ENCODE measurements at regions not wholly inside any gene's neighbourhood (a gene's known extent, or its start where the extent isn't known, plus 50 kb on each side); places are given as distances from the start of the nearest gene placed in this dataset.

DNA sequence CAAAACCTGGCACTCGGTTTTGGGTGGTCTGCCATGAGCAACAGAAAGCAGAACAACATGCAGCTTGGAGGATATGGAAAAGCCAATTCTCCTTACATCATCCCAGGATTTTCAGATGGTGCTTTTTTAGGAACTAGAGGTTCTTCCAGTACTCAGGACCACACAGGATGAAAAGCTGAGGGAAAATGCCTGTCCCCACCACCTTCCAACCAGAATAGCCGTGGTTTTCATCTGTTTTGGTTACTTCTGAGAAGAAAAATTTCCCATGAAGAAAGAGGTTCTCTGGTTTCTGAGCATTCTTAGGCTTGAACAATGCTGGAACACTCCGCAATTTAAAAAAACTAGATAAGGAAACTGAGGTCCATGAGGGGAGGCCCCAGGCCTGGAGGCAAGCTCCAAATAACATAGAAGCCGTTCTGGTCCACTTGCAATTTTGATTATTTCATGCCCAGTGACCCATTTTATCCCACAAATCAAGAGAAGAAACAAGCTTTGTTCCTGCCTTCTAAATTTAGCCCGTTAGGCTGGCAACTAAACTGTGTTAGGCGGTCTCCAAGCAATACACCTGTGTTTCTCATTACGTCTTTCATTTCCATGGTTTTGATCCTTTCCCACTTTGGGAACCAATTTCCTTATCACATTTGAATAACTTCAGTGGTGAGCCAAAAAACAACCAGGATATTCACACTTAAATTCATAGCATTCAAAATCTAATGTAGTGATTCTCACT lies 79.2 kb upstream of the SPIN1 start:
- intact Hi-C loops (cut with DNase I): no loop called here
- no peak for TF ChIP-seq POLR2AphosphoS5 (IDR thresholded peaks at IDR 0.05)
- no peak for TF ChIP-seq POLR2A (IDR thresholded peaks at IDR 0.05)
- TF ChIP-seq, protein P1, sequence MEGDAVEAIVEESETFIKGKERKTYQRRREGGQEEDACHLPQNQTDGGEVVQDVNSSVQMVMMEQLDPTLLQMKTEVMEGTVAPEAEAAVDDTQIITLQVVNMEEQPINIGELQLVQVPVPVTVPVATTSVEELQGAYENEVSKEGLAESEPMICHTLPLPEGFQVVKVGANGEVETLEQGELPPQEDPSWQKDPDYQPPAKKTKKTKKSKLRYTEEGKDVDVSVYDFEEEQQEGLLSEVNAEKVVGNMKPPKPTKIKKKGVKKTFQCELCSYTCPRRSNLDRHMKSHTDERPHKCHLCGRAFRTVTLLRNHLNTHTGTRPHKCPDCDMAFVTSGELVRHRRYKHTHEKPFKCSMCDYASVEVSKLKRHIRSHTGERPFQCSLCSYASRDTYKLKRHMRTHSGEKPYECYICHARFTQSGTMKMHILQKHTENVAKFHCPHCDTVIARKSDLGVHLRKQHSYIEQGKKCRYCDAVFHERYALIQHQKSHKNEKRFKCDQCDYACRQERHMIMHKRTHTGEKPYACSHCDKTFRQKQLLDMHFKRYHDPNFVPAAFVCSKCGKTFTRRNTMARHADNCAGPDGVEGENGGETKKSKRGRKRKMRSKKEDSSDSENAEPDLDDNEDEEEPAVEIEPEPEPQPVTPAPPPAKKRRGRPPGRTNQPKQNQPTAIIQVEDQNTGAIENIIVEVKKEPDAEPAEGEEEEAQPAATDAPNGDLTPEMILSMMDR (IDR thresholded peaks at IDR 0.05): no peak
- WGBS: 86% methylated on average over 7 of the region's 7 CpGs
- Histone ChIP-seq H3K27ac (no peak overlapping the region), H3K4me3 (no peak overlapping the region), H3K36me3 (no peaks in the 10 kb centered on the region), H3K27me3 (replicated peaks; ENCODE audit: insufficient read depth) (no peaks in the 10 kb centered on the region), H3K9me3 (no peaks in the 10 kb centered on the region), H3K4me1 (replicated peaks) (no peaks in the 10 kb centered on the region)
- DNase-seq (ENCODE audit: low spot score): no peak

DNA sequence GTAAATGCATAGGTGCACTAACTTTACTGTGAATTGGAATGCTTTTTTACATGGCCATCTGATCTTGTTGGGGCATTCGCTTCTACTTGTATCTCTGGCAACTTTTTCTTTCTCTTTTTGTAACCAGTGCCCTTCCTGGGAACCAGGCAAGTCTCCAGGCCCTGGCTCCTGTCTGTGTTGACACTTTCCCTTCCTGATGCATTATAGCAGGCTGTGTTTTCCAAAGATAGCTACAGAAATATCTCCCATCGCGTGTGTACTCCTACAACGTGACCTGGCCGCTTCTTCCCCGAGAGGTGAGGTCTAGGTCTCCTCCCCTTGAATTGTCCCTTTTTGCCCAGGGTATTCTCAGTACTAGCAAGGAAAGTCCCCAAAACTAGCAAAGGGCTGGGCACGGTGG lies 81.1 kb upstream of the SPIN1 start:
- H3K36me3 ChIP-seq: no peaks in the 10 kb centered on the region
- no peaks in the 10 kb centered on the region for H3K27me3 ChIP-seq (replicated peaks; ENCODE audit: insufficient read depth)
- no peaks in the 10 kb centered on the region for H3K4me1 ChIP-seq (replicated peaks)
- TF ChIP-seq, protein P1 (IDR thresholded peaks at IDR 0.05): no peak
- TF ChIP-seq POLR2A (IDR thresholded peaks at IDR 0.05): no peak
- TF ChIP-seq POLR2AphosphoS5 (IDR thresholded peaks at IDR 0.05): no peak
- DNase-seq (ENCODE audit: low spot score): no peak
- no peak overlapping the region for H3K4me3 ChIP-seq
- H3K27ac ChIP-seq: no peak overlapping the region
- intact Hi-C loops (cut with DNase I): no loop called here
- no peaks in the 10 kb centered on the region for H3K9me3 ChIP-seq
- 51% methylated on average over 7 of the region's 7 CpGs for WGBS

DNA sequence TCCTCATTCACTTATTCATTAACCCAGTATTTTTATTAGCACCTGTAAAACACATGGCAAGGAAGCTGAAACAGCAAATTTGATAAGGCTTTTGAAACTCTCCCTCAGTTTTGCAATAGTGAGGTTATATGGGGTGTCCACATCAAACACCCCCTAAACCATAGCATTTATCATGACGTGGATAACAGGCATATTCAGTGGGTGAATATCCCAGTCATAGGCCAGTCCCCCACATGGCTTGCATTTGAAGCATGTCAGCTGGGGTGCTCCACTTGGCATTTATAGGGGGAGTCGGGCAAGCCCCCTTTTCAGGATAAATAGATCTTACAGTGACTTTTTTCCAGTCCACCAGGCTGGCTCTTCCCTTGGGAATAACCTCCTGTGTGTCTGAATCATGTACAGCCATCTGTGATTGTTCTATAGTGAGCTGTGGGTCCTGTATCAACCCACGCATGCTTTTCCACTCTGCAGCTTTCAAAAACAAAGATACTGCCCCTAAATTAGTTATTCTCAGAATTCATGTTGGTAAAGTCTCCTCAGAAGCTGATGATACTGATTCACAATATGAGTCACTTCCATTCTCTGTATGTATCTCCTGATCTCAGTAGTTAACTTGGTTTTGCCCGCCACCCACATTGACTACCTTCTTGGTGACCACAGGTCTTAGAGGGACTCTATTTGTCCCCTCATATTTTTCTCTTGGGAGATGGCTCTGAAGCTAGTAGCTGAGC lies 84.4 kb upstream of the SPIN1 start:
- Histone ChIP-seq H3K36me3 (no peaks in the 10 kb centered on the region), H3K27me3 (replicated peaks; ENCODE audit: insufficient read depth) (no peaks in the 10 kb centered on the region), H3K27ac (no peak overlapping the region), H3K4me1 (replicated peaks) (no peaks in the 10 kb centered on the region), H3K4me3 (no peak overlapping the region), H3K9me3 (no peaks in the 10 kb centered on the region)
- no peak for DNase-seq (ENCODE audit: low spot score)
- TF ChIP-seq, protein P1 (IDR thresholded peaks at IDR 0.05): no peak
- TF ChIP-seq POLR2AphosphoS5 (IDR thresholded peaks at IDR 0.05): no peak
- no peak for TF ChIP-seq POLR2A (IDR thresholded peaks at IDR 0.05)
- 64% methylated on average over 4 of the region's 4 CpGs for WGBS
- intact Hi-C loops (cut with DNase I): no loop called here

DNA sequence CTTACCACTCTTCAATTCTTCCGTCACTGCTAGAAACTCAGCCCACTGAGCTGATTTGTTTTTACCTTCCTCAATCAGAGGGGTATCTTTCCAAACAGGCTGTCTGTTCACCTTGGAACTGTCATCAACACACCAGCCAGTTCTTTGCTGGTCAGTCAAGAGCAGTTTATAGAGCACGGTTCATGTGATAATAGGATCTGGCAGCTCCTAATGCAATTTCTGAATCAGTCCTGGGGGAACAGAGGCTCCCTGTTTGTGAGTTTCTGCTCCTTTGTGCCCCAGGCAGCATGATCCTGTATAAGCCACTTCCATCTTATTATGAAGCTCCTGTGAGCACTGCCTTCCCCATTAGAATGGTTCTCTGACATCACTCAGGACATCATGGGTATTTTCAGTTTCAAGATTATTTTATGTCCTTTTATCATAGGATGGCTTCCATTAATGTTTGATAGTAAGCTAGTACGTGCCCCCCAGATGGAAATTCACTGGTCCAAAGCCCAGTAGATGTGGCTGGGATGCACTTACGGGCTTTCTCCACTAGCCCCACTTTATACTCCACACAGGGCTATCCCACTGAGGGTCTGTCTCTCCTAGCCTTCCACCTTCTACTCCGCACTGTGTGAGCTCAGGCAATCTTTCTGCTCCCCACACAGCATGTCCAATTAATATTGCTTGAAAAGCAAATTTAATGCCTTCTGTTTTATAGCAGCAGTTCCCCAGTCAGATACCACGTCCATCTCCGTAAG lies 85.5 kb upstream of the SPIN1 start:
- 84% methylated on average over 7 of the region's 7 CpGs for WGBS
- no peak for DNase-seq (ENCODE audit: low spot score)

More for the DNA sequence above, 85.5 kb upstream of the SPIN1 start:
- no peaks in the 10 kb centered on the region for H3K36me3 ChIP-seq
- H3K27ac ChIP-seq: no peak overlapping the region
- no peak overlapping the region for H3K4me3 ChIP-seq
- TF ChIP-seq POLR2A (IDR thresholded peaks at IDR 0.05) (no peak), POLR2AphosphoS5 (IDR thresholded peaks at IDR 0.05) (no peak)
- TF ChIP-seq, protein P1 (IDR thresholded peaks at IDR 0.05): no peak
- H3K4me1 ChIP-seq (replicated peaks): no peaks in the 10 kb centered on the region
- H3K9me3 ChIP-seq: no peaks in the 10 kb centered on the region
- no peaks in the 10 kb centered on the region for H3K27me3 ChIP-seq (replicated peaks; ENCODE audit: insufficient read depth)
- intact Hi-C loops (cut with DNase I): no loop called here
